ENCODE measurements at regions not wholly inside any gene's neighbourhood (a gene's known extent, or its start where the extent isn't known, plus 50 kb on each side); places are given as distances from the start of the nearest gene placed in this dataset.

DNA sequence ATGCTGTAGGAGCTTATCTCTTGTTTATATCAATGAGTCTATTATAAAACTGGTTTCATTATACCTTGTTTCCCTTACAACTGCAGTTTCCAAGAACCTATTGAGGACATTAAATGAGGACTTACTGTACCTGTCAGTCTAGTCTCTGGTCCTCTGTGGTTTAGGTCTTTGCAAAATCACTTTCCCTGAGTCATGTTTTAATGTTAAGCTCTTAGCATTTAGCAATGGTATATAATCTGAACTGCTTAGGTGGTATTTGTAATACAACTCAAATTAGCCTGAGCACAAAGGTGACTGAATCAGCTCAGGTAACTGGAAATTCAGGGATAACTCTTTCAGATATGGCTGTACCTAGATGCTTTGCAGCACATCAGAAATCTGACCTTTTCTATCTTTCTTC lies 418.3 kb upstream of the SPRED2 start:
- DNase-seq (ENCODE audit: low read depth in 1 of 2, low spot score in 1 of 2): no peak
- Histone ChIP-seq H3K4me3 (replicated peaks; ENCODE audit: insufficient read depth, low read length) (no peak overlapping the region), H3K27ac (replicated peaks) (no peak overlapping the region), H3K27me3 (ENCODE audit: insufficient read depth, poor library complexity, severe bottlenecking) (no peaks in the 10 kb centered on the region)
- TF ChIP-seq GABPA (IDR thresholded peaks at IDR 0.05; ENCODE audit: low read depth): no peak
- TF ChIP-seq, protein P1, sequence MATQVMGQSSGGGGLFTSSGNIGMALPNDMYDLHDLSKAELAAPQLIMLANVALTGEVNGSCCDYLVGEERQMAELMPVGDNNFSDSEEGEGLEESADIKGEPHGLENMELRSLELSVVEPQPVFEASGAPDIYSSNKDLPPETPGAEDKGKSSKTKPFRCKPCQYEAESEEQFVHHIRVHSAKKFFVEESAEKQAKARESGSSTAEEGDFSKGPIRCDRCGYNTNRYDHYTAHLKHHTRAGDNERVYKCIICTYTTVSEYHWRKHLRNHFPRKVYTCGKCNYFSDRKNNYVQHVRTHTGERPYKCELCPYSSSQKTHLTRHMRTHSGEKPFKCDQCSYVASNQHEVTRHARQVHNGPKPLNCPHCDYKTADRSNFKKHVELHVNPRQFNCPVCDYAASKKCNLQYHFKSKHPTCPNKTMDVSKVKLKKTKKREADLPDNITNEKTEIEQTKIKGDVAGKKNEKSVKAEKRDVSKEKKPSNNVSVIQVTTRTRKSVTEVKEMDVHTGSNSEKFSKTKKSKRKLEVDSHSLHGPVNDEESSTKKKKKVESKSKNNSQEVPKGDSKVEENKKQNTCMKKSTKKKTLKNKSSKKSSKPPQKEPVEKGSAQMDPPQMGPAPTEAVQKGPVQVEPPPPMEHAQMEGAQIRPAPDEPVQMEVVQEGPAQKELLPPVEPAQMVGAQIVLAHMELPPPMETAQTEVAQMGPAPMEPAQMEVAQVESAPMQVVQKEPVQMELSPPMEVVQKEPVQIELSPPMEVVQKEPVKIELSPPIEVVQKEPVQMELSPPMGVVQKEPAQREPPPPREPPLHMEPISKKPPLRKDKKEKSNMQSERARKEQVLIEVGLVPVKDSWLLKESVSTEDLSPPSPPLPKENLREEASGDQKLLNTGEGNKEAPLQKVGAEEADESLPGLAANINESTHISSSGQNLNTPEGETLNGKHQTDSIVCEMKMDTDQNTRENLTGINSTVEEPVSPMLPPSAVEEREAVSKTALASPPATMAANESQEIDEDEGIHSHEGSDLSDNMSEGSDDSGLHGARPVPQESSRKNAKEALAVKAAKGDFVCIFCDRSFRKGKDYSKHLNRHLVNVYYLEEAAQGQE (IDR thresholded peaks at IDR 0.05; ENCODE audit: insufficient replicate concordance, low read depth): no peak
- TF ChIP-seq POLR2AphosphoS5 (IDR thresholded peaks at IDR 0.05; ENCODE audit: low read depth): no peak
- TF ChIP-seq, protein P2, sequence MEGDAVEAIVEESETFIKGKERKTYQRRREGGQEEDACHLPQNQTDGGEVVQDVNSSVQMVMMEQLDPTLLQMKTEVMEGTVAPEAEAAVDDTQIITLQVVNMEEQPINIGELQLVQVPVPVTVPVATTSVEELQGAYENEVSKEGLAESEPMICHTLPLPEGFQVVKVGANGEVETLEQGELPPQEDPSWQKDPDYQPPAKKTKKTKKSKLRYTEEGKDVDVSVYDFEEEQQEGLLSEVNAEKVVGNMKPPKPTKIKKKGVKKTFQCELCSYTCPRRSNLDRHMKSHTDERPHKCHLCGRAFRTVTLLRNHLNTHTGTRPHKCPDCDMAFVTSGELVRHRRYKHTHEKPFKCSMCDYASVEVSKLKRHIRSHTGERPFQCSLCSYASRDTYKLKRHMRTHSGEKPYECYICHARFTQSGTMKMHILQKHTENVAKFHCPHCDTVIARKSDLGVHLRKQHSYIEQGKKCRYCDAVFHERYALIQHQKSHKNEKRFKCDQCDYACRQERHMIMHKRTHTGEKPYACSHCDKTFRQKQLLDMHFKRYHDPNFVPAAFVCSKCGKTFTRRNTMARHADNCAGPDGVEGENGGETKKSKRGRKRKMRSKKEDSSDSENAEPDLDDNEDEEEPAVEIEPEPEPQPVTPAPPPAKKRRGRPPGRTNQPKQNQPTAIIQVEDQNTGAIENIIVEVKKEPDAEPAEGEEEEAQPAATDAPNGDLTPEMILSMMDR (IDR thresholded peaks at IDR 0.05; ENCODE audit: insufficient read depth, low read length): no peak

DNA sequence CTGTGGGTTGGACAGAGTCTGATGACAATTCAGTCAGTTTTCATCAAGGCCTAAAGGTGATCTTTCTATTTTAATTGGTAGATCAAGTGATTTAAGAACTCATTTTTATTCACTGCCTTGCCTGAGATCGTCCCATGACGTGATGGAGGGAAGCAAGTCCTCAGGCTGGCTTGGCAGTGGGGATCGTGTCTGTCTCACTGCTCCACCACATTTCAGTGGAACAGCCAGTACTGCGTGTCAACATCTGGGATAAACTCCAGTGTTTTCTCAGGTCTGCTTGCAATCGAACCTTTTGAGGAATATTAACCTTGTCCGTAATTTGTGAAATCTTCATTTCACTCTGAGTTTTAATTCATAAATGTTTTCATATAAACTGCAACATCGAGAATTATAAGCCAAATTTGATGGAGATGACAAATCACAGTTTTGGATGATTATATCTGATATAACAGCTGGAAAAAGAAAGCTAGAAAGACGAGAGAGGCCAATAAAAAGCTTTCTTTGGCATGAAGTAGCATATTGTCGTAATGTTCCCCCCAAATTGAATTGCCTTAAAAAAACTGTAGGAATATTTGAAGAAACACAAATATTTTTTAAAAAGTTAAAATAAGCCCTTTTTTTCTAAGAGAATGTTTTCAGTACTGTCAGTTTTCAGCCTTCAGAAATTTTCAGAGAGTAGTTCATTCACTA lies 414.7 kb upstream of the SPRED2 start:
- Histone ChIP-seq H3K27ac (replicated peaks) (no peak overlapping the region), H3K27me3 (ENCODE audit: insufficient read depth, poor library complexity, severe bottlenecking) (no peaks in the 10 kb centered on the region), H3K4me3 (replicated peaks; ENCODE audit: insufficient read depth, low read length) (no peak overlapping the region)
- TF ChIP-seq POLR2AphosphoS5 (IDR thresholded peaks at IDR 0.05; ENCODE audit: low read depth): no peak
- DNase-seq (ENCODE audit: low read depth in 1 of 2, low spot score in 1 of 2): no peak

DNA sequence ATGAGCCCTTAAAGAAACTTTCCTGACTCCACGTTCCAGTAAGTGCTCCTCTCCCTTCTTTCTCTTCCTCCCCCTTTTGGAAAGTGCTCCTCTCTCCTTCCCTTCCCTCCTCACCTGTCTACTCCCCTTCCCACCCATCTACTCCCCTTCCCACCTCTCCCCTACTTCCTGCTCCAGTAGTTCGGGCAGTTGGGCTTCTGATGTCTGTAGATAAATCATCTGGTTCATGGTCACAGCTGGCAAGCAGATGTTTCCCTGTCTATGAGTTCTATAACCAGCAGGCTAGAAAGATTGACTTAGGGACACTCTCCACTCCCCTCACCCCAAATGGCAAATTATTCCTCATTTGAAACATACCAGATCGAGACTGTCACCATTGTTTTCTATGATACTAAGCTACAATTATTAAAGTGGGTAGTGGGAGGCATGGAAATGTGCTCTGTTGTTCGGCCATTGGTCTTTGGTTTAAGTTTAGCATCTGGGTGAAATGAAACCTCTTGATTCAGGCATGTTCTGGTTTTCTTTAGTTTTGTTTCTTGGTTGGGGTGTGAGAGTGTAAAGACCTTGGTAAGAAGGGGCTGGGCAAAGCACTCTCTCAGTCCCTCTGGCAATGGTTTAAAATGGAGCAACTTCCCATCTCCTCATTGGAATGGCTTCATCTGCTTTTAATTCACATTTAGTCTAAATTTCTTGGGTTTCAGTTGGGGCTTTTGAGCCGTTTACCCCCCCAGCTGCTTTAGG lies 413.2 kb upstream of the SPRED2 start:
- Histone ChIP-seq H3K27ac (replicated peaks) (no peak overlapping the region), H3K27me3 (ENCODE audit: insufficient read depth, poor library complexity, severe bottlenecking) (no peaks in the 10 kb centered on the region), H3K4me3 (replicated peaks; ENCODE audit: insufficient read depth, low read length) (no peak overlapping the region)
- TF ChIP-seq, protein P2 (IDR thresholded peaks at IDR 0.05; ENCODE audit: insufficient read depth, low read length): no peak
- no peak for TF ChIP-seq SPI1 (IDR thresholded peaks at IDR 0.05; ENCODE audit: borderline replicate concordance, low read depth)
- no peak for TF ChIP-seq GABPA (IDR thresholded peaks at IDR 0.05; ENCODE audit: low read depth)
- TF ChIP-seq POLR2AphosphoS5 (IDR thresholded peaks at IDR 0.05; ENCODE audit: low read depth): no peak
- TF ChIP-seq, protein P1 (IDR thresholded peaks at IDR 0.05; ENCODE audit: insufficient replicate concordance, low read depth): no peak
- DNase-seq (ENCODE audit: low read depth in 1 of 2, low spot score in 1 of 2): no peak

DNA sequence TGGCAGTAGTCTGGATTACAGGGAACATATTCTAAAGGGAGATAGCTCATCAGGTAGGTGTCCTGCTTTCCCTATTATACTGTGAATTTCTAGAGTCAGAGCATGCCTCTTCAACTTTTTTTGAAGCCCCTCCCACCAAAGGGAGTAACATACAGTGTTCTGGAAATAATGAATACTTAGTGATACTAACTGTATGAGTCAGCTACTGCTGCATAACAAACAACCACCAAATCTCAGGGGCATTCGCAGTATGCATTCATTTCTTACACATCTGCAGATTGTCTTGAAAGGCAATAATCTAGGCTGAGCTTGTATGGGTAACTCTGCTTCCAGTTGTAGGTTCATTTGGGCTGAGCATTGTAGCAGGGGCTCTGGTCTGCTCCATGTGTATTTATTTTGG lies 409.7 kb upstream of the SPRED2 start:
- no peaks in the 10 kb centered on the region for H3K27me3 ChIP-seq (ENCODE audit: insufficient read depth, poor library complexity, severe bottlenecking)
- no peak overlapping the region for H3K4me3 ChIP-seq (replicated peaks; ENCODE audit: insufficient read depth, low read length)
- TF ChIP-seq SPI1 (IDR thresholded peaks at IDR 0.05; ENCODE audit: borderline replicate concordance, low read depth) (no peak), GABPA (IDR thresholded peaks at IDR 0.05; ENCODE audit: low read depth) (no peak), POLR2AphosphoS5 (IDR thresholded peaks at IDR 0.05; ENCODE audit: low read depth) (no peak)
- TF ChIP-seq, protein P1 (IDR thresholded peaks at IDR 0.05; ENCODE audit: insufficient replicate concordance, low read depth): no peak
- TF ChIP-seq, protein P2 (IDR thresholded peaks at IDR 0.05; ENCODE audit: insufficient read depth, low read length): no peak

More for the DNA sequence above, 409.7 kb upstream of the SPRED2 start:
- no peak for DNase-seq (ENCODE audit: low read depth in 1 of 2, low spot score in 1 of 2)
- H3K27ac ChIP-seq (replicated peaks): no peak overlapping the region

Data from HL-60 (cell line).